Sigmoid colon (tissue), 3 donors: ENCODE measurements at regions not wholly inside any gene's neighbourhood (a gene's known extent, or its start where the extent isn't known, plus 50 kb on each side); places are given as distances from the start of the nearest gene placed in this dataset.

Experiments used
- POLR2A ChIP-seq, 2 donors: fragments of 450-650 bp; IDR thresholded peaks; one replicate each; pipeline ENCODE4 v1.6.1; 2016; ENCODE audit warnings: antibody characterized with exemption in 2 of 2, mild to moderate bottlenecking in 2 of 2, moderate library complexity in 2 of 2
- TF ChIP-seq, protein P1 (sequence below), 4 experiments: fragments of 450-650 bp in 3 of 4; fragments of 200-600 bp in 1 of 4; IDR thresholded peaks; one replicate each; pipeline ENCODE4 v1.5.1; 2016 to 2019; ENCODE audit warnings: antibody characterized with exemption in 4 of 4, mild to moderate bottlenecking in 3 of 4, moderate library complexity in 2 of 4

DNA sequence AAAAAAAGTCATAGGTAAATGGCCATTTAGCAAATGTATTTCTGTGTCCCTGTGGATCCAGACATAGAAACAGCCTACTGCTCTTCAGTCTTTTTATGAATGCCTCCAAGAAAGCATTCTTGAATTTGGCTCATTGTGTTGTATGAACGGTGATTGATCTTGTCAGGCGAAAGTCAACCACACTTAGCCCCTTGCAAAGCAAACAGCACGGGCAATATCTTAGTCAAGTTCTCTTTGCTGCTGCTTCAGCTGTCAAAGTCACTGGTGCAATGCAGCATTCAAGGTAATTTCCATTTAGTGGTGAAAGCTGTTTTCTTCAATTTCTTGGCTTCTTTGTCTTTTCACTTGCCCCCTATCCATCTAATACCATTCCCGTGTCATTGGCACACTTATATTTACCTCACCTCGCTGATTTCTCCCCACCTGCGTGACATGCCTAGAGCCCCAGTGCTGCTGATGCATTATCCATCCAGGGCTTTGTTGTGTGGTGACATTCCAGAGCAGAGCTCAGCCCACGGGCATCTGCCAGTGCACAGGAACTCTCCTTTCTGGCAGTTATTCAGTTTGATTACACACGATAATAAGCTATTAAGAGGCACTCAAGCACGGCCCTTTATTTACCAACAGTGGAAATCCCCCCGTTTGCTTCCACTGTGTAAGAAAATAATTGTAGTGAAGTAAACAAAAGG is 362.3 kb upstream of the NOVA1 start:
- TF ChIP-seq, protein P1, sequence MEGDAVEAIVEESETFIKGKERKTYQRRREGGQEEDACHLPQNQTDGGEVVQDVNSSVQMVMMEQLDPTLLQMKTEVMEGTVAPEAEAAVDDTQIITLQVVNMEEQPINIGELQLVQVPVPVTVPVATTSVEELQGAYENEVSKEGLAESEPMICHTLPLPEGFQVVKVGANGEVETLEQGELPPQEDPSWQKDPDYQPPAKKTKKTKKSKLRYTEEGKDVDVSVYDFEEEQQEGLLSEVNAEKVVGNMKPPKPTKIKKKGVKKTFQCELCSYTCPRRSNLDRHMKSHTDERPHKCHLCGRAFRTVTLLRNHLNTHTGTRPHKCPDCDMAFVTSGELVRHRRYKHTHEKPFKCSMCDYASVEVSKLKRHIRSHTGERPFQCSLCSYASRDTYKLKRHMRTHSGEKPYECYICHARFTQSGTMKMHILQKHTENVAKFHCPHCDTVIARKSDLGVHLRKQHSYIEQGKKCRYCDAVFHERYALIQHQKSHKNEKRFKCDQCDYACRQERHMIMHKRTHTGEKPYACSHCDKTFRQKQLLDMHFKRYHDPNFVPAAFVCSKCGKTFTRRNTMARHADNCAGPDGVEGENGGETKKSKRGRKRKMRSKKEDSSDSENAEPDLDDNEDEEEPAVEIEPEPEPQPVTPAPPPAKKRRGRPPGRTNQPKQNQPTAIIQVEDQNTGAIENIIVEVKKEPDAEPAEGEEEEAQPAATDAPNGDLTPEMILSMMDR (IDR thresholded peaks at IDR 0.05) = no peak
- no peak for TF ChIP-seq POLR2A (IDR thresholded peaks at IDR 0.05)
